Panc1 (cell line): ENCODE measurements at regions not wholly inside any gene's neighbourhood (a gene's known extent, or its start where the extent isn't known, plus 50 kb on each side); places are given as distances from the start of the nearest gene placed in this dataset.

ENCODE experiments used
- CTCF ChIP-seq: fragments of 450-650 bp; IDR thresholded peaks from 2 replicates; pipeline ENCODE4 v1.5.1; 2017; ENCODE audit warnings: mild to moderate bottlenecking
- POLR2AphosphoS5 ChIP-seq: IDR thresholded peaks from 2 replicates; pipeline ENCODE4 v1.6.1; 2012; ENCODE audit warnings: mild to moderate bottlenecking, low read depth, low read length, moderate library complexity
- REST ChIP-seq, 2 experiments: IDR thresholded peaks; 2 replicates each; pipeline ENCODE4 v1.6.1; 2011 to 2012; ENCODE audit warnings: low read depth in 2 of 2, control low read depth in 1 of 2, low read length in 1 of 2, mild to moderate bottlenecking in 1 of 2, moderate library complexity in 1 of 2; ENCODE audit not compliant: insufficient read depth in 1 of 2

- TF ChIP-seq CTCF (no peak), POLR2AphosphoS5 (no peak), REST (IDR thresholded peaks at IDR 0.05; ENCODE audit: insufficient read depth in 1 of 2, low read depth in 2 of 2, low read length in 1 of 2) (no peak)
Observed at GRCh38 chr12:38587594-38587993, 271.0 kb downstream of the ALG10B start.
